ENCODE measurements at regions not wholly inside any gene's neighbourhood (a gene's known extent, or its start where the extent isn't known, plus 50 kb on each side); places are given as distances from the start of the nearest gene placed in this dataset.

DNA sequence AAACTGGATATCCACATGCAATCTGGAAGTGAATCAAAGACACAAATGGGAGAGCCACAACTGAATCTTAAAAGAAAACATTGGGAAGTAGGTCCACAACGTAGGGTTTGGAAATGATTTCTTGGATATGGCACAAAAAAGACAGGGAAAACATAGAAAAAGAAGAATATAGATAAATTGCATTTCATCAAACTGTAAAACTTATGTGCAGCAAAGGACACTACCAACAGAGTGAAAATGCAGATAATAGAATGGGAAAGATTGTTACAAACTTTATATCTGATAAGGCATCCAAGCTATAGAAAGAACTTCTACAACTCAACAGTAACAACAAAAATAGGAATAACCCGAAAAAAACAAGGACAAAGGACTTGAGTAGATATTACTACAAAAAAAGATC lies 89.6 kb downstream of the ZNF280B start:
- intact Hi-C loops (cut with micrococcal nuclease): no loop called here
- peaks cover 37% of the 10 kb centered on the region for H3K27me3 Mint-ChIP-seq
- H3K9me3 Mint-ChIP-seq: no peaks in the 10 kb centered on the region
- H3K36me3 Mint-ChIP-seq (ENCODE audit: low read depth): no peaks in the 10 kb centered on the region
- H3K4me3 Mint-ChIP-seq: no peak overlapping the region
- no peak overlapping the region for H3K27ac Mint-ChIP-seq
- no peaks in the 10 kb centered on the region for H3K4me1 Mint-ChIP-seq (ENCODE audit: low read depth)

DNA sequence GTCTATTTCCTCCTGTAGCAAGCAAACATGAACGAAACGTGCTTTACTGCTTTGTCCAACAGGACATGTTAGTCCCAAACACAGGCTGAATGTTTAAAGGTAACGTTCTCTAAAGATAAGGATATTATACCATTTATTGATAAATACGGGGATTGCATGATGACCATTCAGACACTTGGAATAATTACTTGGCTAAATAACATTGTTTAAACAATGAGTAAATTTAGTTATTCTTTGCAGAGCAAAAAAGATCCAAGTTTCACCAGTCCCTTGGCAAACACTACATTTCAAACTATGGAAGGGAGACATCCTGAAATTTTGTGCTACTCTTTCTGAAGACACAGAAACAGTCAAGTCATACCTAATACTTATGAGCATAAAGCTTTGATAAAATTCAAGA lies 88.0 kb downstream of the ZNF280B start:
- Mint-ChIP-seq H3K27me3 (peaks cover 40% of the 10 kb centered on the region), H3K4me3 (no peak overlapping the region), H3K4me1 (ENCODE audit: low read depth) (no peaks in the 10 kb centered on the region), H3K27ac (no peak overlapping the region), H3K36me3 (ENCODE audit: low read depth) (no peaks in the 10 kb centered on the region), H3K9me3 (no peaks in the 10 kb centered on the region)
- intact Hi-C loops (cut with micrococcal nuclease): no loop called here

- H3K27ac Mint-ChIP-seq: no peak overlapping the region
- H3K27me3 Mint-ChIP-seq: peaks cover 36% of the 10 kb centered on the region
- H3K4me1 Mint-ChIP-seq (ENCODE audit: low read depth): no peaks in the 10 kb centered on the region
- no peaks in the 10 kb centered on the region for H3K36me3 Mint-ChIP-seq (ENCODE audit: low read depth)
- no peaks in the 10 kb centered on the region for H3K9me3 Mint-ChIP-seq
- intact Hi-C loops (cut with micrococcal nuclease): no loop called here
- H3K4me3 Mint-ChIP-seq: no peak overlapping the region
Measured at GRCh38 chr22:22421392-22421791, 87.2 kb downstream of the ZNF280B start.

- no peak overlapping the region for H3K27ac Mint-ChIP-seq
- H3K4me1 Mint-ChIP-seq (ENCODE audit: low read depth): no peaks in the 10 kb centered on the region
- H3K36me3 Mint-ChIP-seq (ENCODE audit: low read depth): no peaks in the 10 kb centered on the region
- H3K9me3 Mint-ChIP-seq: no peaks in the 10 kb centered on the region
- H3K27me3 Mint-ChIP-seq: peaks cover 29% of the 10 kb centered on the region
- no peak overlapping the region for H3K4me3 Mint-ChIP-seq
- intact Hi-C loops (cut with micrococcal nuclease): no loop called here
Measured at GRCh38 chr22:22422629-22423112, 85.9 kb downstream of the ZNF280B start.

- H3K9me3 Mint-ChIP-seq: no peaks in the 10 kb centered on the region
- H3K27ac Mint-ChIP-seq: no peak overlapping the region
- H3K4me1 Mint-ChIP-seq (ENCODE audit: low read depth): no peaks in the 10 kb centered on the region
- H3K36me3 Mint-ChIP-seq (ENCODE audit: low read depth): no peaks in the 10 kb centered on the region
- no peak overlapping the region for H3K4me3 Mint-ChIP-seq
- peaks cover 27% of the 10 kb centered on the region for H3K27me3 Mint-ChIP-seq
- intact Hi-C loops (cut with micrococcal nuclease): no loop called here
Measured at GRCh38 chr22:22423681-22424080, 84.9 kb downstream of the ZNF280B start.

DNA sequence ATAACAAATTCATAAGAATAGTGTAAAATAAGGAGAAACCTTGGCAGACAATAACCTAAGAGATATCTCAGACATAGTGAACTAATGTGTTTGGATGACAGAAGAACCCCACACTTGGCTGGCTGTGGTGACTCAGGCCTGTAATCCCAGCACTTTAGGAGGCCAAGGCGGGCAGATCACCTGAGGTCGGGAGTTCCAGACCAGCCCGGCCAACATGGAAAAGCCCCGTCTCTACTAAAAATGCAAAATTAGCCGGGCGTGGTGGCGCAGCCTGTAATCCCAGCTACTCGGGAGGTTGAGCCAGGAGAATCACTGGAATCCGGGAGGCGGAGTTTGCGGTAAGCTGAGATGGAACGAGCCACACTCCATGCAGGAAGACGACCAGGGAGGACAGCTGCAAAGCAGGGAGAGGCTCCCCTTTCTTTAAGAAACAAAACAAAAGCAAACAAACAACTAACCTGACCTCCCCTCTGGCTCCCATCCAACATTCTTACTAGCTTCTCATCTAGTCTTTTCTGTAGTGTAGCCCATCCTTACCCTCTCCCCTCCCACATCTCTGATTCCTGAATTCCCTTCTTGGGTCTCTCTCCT lies 84.2 kb downstream of the ZNF280B start:
- Mint-ChIP-seq H3K27me3 (peaks cover 22% of the 10 kb centered on the region), H3K9me3 (no peaks in the 10 kb centered on the region), H3K4me3 (no peak overlapping the region), H3K27ac (no peak overlapping the region), H3K4me1 (ENCODE audit: low read depth) (no peaks in the 10 kb centered on the region), H3K36me3 (ENCODE audit: low read depth) (no peaks in the 10 kb centered on the region)
- intact Hi-C loops (cut with micrococcal nuclease): no loop called here

DNA sequence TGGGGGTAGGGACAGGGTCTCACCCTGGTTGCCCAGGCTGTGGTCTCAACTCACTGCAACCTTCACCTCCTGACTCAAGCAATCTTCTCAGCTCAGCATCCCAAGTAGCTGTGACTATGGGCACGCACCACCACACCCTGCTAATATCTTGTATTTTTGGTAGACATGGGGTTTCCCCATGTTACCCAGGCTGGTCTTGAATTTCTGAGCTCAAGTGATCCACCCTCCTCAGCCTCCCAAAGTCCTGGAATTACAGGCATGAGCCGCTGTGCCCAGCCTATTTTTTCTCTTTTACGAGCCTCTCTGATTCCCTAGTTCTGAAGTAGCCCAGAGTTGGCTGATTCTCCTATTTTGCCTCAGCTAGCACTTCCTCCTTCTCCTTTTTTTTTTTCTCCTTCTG lies 83.6 kb downstream of the ZNF280B start:
- H3K4me3 Mint-ChIP-seq: no peak overlapping the region
- intact Hi-C loops (cut with micrococcal nuclease): no loop called here
- H3K27ac Mint-ChIP-seq: no peak overlapping the region
- H3K27me3 Mint-ChIP-seq: peaks cover 22% of the 10 kb centered on the region
- H3K4me1 Mint-ChIP-seq (ENCODE audit: low read depth): no peaks in the 10 kb centered on the region
- no peaks in the 10 kb centered on the region for H3K9me3 Mint-ChIP-seq
- H3K36me3 Mint-ChIP-seq (ENCODE audit: low read depth): no peaks in the 10 kb centered on the region

DNA sequence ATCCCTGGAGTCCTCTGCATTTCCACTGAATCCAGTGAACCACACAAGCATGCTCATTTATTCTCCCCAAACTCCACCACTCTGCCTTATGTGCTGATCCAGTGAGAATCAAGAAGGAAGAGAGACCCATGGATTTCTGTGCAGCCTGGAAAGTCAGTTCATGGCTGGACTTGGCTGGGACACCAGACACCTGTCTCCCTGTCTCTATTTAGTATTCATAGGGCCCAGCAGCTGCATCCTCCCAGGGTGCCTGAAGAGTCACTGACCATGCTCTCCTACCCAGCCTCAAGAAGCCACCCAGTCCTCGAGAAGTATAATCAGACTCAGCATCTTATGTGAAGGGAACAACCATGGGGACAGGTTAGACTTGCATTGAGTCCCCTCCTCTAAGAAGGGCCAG lies 83.2 kb downstream of the ZNF280B start:
- H3K27me3 Mint-ChIP-seq: peaks cover 19% of the 10 kb centered on the region
- no peak overlapping the region for H3K4me3 Mint-ChIP-seq
- intact Hi-C loops (cut with micrococcal nuclease): no loop called here
- H3K4me1 Mint-ChIP-seq (ENCODE audit: low read depth): no peaks in the 10 kb centered on the region
- H3K36me3 Mint-ChIP-seq (ENCODE audit: low read depth): no peaks in the 10 kb centered on the region
- H3K27ac Mint-ChIP-seq: no peak overlapping the region
- H3K9me3 Mint-ChIP-seq: no peaks in the 10 kb centered on the region

DNA sequence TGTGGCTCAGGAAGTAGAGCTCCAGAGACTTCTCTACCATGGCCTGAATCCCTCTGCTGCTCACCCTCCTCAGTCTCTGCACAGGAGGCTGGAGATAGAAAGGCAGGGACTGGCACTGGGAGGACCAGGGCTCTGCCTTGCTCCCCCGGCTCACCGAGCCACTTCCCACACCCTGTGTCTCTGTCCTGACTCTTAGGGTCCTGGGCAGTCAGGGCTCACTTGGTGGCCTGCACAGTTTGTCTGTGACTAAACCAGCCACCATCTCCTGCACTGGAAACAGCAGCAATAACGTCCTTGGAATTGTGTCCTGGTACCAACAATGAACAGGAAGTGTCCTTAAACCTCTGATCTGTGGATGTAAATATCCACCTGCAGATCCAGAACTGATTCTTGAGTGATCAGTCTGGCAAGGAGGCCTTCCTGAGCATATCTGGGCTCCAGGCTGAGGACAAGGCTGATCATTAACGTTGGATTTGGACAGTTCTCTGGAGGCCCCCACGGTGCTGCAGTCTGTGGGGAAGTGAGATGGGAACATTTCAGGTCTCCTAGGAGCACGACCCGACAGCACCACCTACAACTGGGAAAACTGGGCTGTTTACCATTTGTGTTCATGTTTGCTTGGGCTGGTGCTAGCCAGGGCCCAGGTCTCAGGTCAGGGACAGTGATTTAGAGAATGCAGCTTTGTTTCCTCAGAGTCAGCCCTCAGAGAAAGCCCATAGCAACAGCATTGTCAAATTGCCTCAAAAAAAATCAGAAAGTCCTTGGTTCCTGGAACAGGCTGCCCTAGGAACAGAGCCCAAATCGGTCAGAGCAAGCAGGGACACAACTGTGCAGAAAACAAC lies 82.5 kb downstream of the ZNF280B start:
- H3K4me1 Mint-ChIP-seq (ENCODE audit: low read depth): no peaks in the 10 kb centered on the region
- no peak overlapping the region for H3K4me3 Mint-ChIP-seq
- no peaks in the 10 kb centered on the region for H3K36me3 Mint-ChIP-seq (ENCODE audit: low read depth)
- H3K27ac Mint-ChIP-seq: no peak overlapping the region
- intact Hi-C loops (cut with micrococcal nuclease): no loop called here
- no peaks in the 10 kb centered on the region for H3K9me3 Mint-ChIP-seq
- peaks cover 20% of the 10 kb centered on the region for H3K27me3 Mint-ChIP-seq

- intact Hi-C loops (cut with micrococcal nuclease): no loop called here
- Mint-ChIP-seq H3K27ac (no peak overlapping the region), H3K36me3 (ENCODE audit: low read depth) (no peaks in the 10 kb centered on the region), H3K27me3 (peaks cover 26% of the 10 kb centered on the region), H3K4me3 (no peak overlapping the region), H3K9me3 (no peaks in the 10 kb centered on the region), H3K4me1 (ENCODE audit: low read depth) (no peaks in the 10 kb centered on the region)
Measured at GRCh38 chr22:22427542-22428065, 80.9 kb downstream of the ZNF280B start.

DNA sequence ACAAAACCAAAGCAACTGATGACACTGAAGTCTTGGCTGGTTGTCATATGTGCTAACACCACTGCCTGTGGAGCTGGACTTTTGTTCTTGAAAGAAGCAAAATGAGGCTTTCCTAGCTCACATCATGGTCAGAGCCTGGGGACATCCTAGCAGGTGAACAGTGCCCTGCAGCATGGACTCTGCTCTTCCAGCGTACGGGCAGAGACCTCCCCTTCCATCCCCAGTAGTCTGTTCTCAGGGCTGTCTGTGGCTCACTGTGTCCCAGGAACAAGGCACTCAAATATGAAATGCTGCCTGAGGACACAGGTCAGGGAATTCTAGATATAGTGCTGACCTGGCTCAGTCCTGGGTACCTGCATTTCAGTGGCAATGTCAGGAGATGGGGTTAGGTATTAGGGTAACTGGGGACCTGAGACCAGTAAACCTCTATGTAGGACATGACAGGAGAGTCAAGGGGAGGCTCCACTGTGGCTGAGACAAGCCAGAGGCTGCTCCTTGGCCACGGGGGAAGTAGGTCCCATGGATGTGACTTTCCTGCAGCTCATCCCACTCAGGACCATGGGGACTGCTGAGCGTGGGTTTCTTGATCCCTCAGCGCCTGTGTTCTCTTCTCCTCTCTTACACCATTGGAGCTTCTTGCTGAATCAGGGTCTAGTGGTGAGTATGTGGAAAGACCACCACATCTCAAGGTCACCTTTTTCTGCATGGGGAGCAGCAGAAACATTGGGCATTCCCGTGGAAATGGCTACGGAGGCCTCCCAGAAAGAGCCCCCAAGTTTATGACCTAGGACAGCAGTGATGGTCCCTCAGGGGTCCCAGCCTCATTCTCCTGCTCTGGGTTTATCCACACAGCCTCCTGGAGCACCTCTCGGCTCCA lies 80.1 kb downstream of the ZNF280B start:
- H3K4me3 Mint-ChIP-seq: no peak overlapping the region
- H3K36me3 Mint-ChIP-seq (ENCODE audit: low read depth): no peaks in the 10 kb centered on the region
- intact Hi-C loops (cut with micrococcal nuclease): no loop called here
- no peaks in the 10 kb centered on the region for H3K9me3 Mint-ChIP-seq
- peaks cover 31% of the 10 kb centered on the region for H3K27me3 Mint-ChIP-seq
- no peak overlapping the region for H3K27ac Mint-ChIP-seq
- H3K4me1 Mint-ChIP-seq (ENCODE audit: low read depth): no peaks in the 10 kb centered on the region

GRCh38 chr22:22429369-22430108 lies 79.0 kb downstream of the ZNF280B start:
- H3K27ac Mint-ChIP-seq: no peak overlapping the region

DNA sequence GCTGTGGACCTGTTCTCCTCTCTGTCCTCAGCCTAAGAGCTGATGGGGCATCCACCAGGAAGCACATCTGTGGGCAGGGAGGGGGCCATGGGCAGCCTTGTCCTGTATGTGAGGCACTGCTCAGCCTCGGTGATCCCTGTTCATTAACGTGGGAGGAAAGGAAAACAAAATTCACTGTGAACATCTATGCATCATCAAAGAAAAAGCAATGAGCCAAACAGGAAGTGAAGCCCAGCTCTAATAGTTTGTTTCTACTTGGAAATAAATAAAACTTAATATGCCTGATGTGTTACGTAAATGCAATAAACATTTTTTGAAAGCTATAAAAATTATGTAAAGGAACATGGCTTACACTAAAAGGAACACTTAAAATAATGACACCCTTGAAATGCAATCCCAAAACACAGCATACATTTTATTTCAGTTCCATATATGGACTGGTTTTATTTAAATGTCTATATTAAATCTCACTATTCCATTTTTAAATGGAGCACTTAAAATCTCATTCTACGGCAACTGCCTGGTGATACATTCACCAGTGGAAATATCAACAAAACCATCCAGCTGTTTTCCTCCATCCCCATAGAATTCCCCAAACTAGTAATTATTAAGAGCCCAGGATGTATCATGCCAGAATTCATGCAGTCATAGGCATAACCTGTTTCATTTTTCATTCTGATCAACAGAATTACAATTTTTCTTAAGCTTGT lies 78.3 kb downstream of the ZNF280B start:
- Mint-ChIP-seq H3K9me3 (no peaks in the 10 kb centered on the region), H3K4me1 (ENCODE audit: low read depth) (no peaks in the 10 kb centered on the region)

More at GRCh38 chr22:22429369-22430108, 79.0 kb downstream of the ZNF280B start:
- H3K4me3 Mint-ChIP-seq: no peak overlapping the region
- peaks cover 34% of the 10 kb centered on the region for H3K27me3 Mint-ChIP-seq
- H3K36me3 Mint-ChIP-seq (ENCODE audit: low read depth): no peaks in the 10 kb centered on the region
- H3K4me1 Mint-ChIP-seq (ENCODE audit: low read depth): no peaks in the 10 kb centered on the region
- intact Hi-C loops (cut with micrococcal nuclease): loop anchor here (10.0 kb wide), 1 partner anchor 155 kb away; no protein-coding TSS in a partner anchor
- no peaks in the 10 kb centered on the region for H3K9me3 Mint-ChIP-seq

More for the DNA sequence above, 78.3 kb downstream of the ZNF280B start:
- intact Hi-C loops (cut with micrococcal nuclease): loop anchor here (10.0 kb wide), 1 partner anchor 155 kb away; no protein-coding TSS in a partner anchor
- H3K36me3 Mint-ChIP-seq (ENCODE audit: low read depth): no peaks in the 10 kb centered on the region
- peaks cover 37% of the 10 kb centered on the region for H3K27me3 Mint-ChIP-seq
- H3K27ac Mint-ChIP-seq: no peak overlapping the region
- no peak overlapping the region for H3K4me3 Mint-ChIP-seq
